Cardiac muscle cell (in vitro differentiated cells and primary cell): ENCODE measurements at regions not wholly inside any gene's neighbourhood (a gene's known extent, or its start where the extent isn't known, plus 50 kb on each side); places are given as distances from the start of the nearest gene placed in this dataset.

Experiments
- DNase-seq, 2 donors: peaks; one replicate each; pipeline versions ENCODE4 v3.0.0 to v3.0.0-alpha.2; 2010 to 2017; ENCODE audit warnings: low read depth in 1 of 2, low spot score in 1 of 2
- H3K27ac ChIP-seq: fragments of 200-600 bp; sonication (generic); 2 replicates; pipeline ENCODE4 v1.5.1; 2016
- H3K27me3 ChIP-seq: fragments of 200-600 bp; sonication (generic); 2 replicates; pipeline ENCODE4 v1.6.0; 2016; ENCODE audit warnings: control low read depth
- H3K36me3 ChIP-seq: fragments of 200-600 bp; sonication (generic); 2 replicates; pipeline ENCODE4 v1.5.1; 2016; ENCODE audit warnings: control low read depth
- H3K4me1 ChIP-seq: fragments of 200-600 bp; sonication (generic); 2 replicates; pipeline ENCODE4 v1.8.1; 2017; ENCODE audit warnings: low read depth, mild to moderate bottlenecking, mixed run types
- H3K4me3 ChIP-seq: fragments of 200-600 bp; sonication (generic); 2 replicates; pipeline ENCODE4 v1.5.1; 2016; ENCODE audit warnings: mild to moderate bottlenecking
- H3K9me3 ChIP-seq: fragments of 200-600 bp; sonication (generic); 2 replicates; pipeline ENCODE4 v1.5.1; 2017; ENCODE audit warnings: low read depth, mild to moderate bottlenecking, control low read depth
- CTCF ChIP-seq: IDR thresholded peaks from 2 replicates; pipeline ENCODE4 v1.5.1; 2012; ENCODE audit warnings: low read depth, mild to moderate bottlenecking, low read length

- peaks cover 25% of the 10 kb centered on the region for H3K27me3 ChIP-seq
These were observed 138.3 kb upstream of the ETS2 start for GRCh38 chr21:38667291-38667870.

GRCh38 chr21:38668067-38668466 lies 137.7 kb upstream of the ETS2 start:
- peaks cover 18% of the 10 kb centered on the region for H3K27me3 ChIP-seq
- no peaks in the 10 kb centered on the region for H3K4me1 ChIP-seq
- no peaks in the 10 kb centered on the region for H3K9me3 ChIP-seq
- no peak overlapping the region for H3K4me3 ChIP-seq
- no peak for DNase-seq
- no peaks in the 10 kb centered on the region for H3K36me3 ChIP-seq
- TF ChIP-seq CTCF: no peak
- H3K27ac ChIP-seq: no peak overlapping the region

More at GRCh38 chr21:38667291-38667870, 138.3 kb upstream of the ETS2 start:
- Histone ChIP-seq H3K27ac (no peak overlapping the region), H3K4me1 (no peaks in the 10 kb centered on the region), H3K9me3 (no peaks in the 10 kb centered on the region), H3K36me3 (no peaks in the 10 kb centered on the region), H3K4me3 (no peak overlapping the region)
- DNase-seq: no peak
- TF ChIP-seq CTCF: no peak

- no peak overlapping the region for H3K4me3 ChIP-seq
- DNase-seq: no peak
- TF ChIP-seq CTCF: no peak
These were observed 137.2 kb upstream of the ETS2 start for GRCh38 chr21:38668541-38668940.

GRCh38 chr21:38669186-38669585 lies 136.5 kb upstream of the ETS2 start:
- H3K27me3 ChIP-seq: peaks cover 7% of the 10 kb centered on the region
- H3K4me1 ChIP-seq: no peaks in the 10 kb centered on the region
- H3K4me3 ChIP-seq: no peak overlapping the region
- H3K27ac ChIP-seq: no peak overlapping the region
- no peaks in the 10 kb centered on the region for H3K36me3 ChIP-seq
- TF ChIP-seq CTCF: peak; percentile 61
- peak; percentile 23 to 60 for DNase-seq
- H3K9me3 ChIP-seq: no peaks in the 10 kb centered on the region

More at GRCh38 chr21:38668541-38668940, 137.2 kb upstream of the ETS2 start:
- no peaks in the 10 kb centered on the region for H3K9me3 ChIP-seq
- H3K36me3 ChIP-seq: no peaks in the 10 kb centered on the region
- no peaks in the 10 kb centered on the region for H3K4me1 ChIP-seq
- H3K27me3 ChIP-seq: peaks cover 13% of the 10 kb centered on the region
- H3K27ac ChIP-seq: no peak overlapping the region

- H3K9me3 ChIP-seq: no peaks in the 10 kb centered on the region
- no peak for TF ChIP-seq CTCF
- H3K36me3 ChIP-seq: no peaks in the 10 kb centered on the region
- no peak for DNase-seq
- no peaks in the 10 kb centered on the region for H3K4me1 ChIP-seq
- H3K4me3 ChIP-seq: no peak overlapping the region
- no peaks in the 10 kb centered on the region for H3K27me3 ChIP-seq
- H3K27ac ChIP-seq: no peak overlapping the region
These were observed 134.9 kb upstream of the ETS2 start for GRCh38 chr21:38670861-38671260.

- no peak for TF ChIP-seq CTCF
- no peaks in the 10 kb centered on the region for H3K27me3 ChIP-seq
These were observed 134.0 kb upstream of the ETS2 start for GRCh38 chr21:38671773-38672172.

More at GRCh38 chr21:38671773-38672172, 134.0 kb upstream of the ETS2 start:
- no peak overlapping the region for H3K4me3 ChIP-seq
- no peaks in the 10 kb centered on the region for H3K9me3 ChIP-seq
- peak in 1 of 2 donors; percentile 49 for DNase-seq
- H3K27ac ChIP-seq: no peak overlapping the region
- H3K36me3 ChIP-seq: no peaks in the 10 kb centered on the region
- no peaks in the 10 kb centered on the region for H3K4me1 ChIP-seq
